GM21825 (cell line): ENCODE measurements at regions not wholly inside any gene's neighbourhood (a gene's known extent, or its start where the extent isn't known, plus 50 kb on each side); places are given as distances from the start of the nearest gene placed in this dataset.

ENCODE experiments used
- ATAC-seq: cut with Tn5 transposase; IDR thresholded peaks from one replicate; pipeline ENCODE4 v1.9.1; 2021; ENCODE audit warnings: mild to moderate bottlenecking, moderate library complexity; ENCODE audit not compliant: unreplicated experiment

DNA sequence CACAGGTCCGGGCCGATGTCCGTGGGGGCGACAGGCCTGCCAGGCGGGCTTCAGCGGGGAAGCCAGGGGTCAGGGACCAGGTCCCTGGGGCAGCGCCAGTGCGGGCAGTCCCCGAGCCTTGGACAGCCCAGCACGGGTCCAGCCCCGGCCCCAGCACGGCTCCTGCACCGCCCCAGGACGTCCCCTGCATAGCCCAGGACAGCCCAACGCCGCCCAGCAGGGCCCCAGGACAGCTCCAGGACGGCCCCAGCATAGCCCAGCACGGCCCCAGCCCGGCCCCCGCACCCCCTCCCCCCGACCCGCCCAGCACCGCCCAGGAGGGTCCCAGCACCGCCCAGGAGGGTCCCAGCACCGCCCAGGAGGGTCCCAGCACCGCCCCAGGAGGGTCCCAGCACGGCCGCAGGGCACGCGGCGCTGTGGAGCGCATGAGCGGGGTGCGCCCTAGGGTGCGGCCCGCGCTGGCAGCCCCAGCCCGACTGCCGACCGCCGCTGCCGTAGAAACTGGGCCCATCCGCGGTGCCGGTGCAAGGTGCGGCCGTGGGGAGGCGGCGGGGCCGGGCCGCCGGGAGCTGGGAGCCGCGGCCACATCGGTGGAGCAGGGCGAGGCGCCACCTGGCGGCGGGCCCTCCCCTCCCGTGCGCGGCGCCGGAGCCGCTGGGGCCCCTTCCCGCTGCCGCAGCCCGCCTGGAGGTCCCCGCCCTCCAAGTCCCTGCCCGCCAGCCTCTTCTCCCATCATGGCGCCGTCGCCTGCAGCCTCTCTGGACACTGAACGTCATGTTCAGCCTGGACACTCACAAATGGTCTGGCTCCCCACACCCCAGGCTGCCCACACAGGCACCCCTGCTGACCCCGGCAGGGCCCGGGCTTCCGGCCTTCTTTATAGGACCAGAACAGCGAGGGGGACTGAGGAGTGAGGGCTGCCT is 106.8 kb upstream of the NKX1-1 start:
- no peak for ATAC-seq

DNA sequence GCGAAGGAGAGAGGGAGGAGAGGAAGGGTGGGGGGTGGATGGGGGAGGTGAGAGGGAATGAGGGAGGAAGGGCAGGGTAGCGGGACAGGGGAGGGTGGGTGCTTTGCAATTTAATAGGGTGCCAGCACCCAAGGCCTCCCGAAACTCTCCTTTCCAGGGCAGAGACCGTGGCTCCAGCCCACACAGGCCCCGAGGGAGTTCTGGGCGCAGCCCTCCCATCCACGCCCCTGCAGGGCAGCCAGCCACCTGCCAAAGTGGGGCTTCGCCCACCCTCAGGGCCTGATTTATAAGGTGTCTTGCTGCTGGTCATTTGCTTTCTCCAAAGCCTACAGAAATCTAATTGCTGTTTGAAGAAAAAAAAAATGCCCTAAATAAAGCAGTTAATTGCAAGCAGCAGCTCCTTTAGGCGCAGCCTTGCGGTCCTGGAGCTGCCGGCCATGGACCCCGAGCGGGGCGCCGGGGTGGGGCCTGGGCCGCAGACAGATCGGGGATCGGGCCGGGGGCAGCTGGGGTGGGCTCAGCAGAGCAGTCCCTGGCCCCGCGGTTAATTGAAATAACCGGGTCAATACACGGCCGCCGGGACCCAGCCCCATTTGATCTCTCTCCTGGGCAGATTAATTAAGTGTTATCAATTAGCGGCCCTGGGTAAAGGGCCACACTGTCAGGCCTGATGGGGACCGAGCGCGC is 106.0 kb upstream of the NKX1-1 start:
- ATAC-seq: no peak

DNA sequence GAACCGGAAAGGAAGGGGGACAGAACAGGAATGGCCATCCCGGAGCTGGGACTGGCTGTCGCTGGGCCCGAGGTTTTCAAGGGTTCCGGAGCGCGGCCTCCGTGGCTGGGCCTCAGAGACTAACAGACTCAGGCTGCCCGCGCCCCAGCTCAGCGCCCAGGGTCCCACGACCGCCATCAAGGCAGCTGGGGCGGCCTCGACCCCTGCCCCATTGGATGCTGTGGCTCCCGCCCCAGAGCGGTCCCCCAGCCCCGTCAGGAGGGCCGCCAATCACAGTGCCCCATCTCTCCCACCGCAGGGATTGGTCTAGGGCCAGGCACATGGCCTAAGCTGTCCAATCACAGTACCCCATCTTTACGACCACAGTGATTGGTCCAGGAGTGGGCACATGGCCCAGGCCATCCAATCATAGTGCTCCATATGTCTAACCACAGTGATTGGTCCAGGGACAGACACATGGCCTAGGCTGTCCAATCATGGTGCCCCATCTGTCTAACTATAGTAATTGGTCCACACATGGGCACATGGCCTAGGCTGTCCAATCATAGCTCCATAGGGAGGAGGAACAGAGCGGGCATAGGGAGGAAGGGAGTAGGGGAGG is 105.3 kb upstream of the NKX1-1 start:
- ATAC-seq: no peak

DNA sequence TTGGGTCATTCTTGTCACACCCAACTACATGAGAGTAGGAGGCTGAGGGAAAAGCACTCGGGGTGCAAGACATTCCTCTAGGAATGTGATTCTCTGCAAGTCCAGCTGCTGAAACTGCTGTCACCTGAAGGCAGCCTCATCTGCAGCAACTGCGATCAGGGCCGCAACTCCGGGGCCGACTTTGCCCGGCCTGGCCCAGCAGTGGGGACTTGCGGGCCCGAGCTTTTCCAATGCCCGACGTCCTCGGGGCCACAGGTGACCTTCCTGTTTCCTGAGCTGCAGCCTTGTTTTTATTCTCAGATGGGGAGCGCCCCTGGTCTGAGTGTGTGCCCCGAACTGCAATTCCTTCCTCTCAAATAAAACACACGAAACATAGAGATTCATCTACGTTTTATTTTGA is 104.7 kb upstream of the NKX1-1 start:
- ATAC-seq: no peak

DNA sequence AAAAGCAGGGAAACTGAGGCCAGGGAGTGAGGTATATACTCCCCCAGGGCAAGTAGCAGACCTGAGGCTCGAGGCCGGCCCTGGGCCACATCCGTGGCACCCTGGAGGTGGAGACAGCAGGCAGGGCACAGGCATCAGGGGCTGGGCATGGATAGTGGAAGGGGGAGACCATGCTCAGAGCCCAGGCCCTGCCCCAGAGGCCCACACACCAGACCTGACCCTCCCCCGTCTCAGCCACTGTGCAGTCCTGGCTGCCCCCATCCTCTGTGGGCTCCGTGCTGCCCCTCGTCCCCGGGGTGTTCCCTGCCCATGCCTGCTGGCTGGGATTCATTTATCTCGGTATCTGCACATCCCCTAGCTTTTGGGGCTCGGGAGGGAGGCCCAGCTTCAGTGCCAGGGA is 103.1 kb upstream of the NKX1-1 start:
- no peak for ATAC-seq

DNA sequence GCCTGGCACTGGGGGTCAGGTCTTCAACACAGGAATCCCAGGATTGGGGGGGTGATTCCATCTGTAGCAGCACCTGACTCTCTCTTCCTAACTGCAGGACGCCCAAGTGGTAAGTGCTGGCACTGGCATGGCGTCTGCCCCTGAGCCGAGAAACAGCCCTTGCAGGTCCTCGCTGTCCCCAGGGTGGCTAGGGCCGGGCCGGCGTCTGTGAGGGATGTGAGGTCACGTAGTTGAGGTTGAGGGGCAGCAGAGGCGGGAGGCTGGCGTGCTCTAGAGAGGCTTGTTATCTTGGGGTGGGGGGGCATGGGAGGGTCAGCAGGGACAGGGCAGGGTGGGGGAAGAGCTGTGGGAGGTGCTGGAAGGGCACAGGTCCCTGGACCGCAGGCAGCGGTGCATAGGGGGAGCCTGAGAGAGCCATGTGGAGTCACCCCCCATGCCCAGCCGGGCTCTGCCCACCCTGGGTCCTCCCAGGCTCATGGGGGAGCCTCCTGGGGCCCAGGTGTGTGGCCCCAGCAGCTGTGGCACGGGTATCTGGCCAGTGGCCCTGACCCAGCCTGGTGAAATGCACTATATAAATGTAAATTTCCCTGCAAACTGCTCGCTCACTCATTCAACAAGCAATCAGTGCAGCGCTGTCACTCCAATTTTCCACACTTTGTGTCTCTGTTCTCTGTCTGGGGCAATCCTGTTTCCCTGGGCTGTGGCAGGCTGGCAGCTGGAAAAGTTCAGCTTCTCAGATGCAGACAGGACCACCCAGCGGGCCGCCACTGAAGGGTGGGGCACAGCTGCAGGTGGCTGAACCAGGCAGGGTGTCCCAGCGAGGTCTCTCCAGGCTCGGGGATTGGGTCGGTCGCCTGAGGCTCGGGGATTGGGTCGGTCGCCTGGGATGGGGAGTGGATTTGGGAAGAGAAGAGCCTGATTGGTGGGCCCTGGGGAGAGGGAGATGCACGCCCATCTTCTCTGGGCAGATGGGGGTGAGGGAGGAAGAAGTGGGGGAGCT is 102.2 kb upstream of the NKX1-1 start:
- no peak for ATAC-seq

DNA sequence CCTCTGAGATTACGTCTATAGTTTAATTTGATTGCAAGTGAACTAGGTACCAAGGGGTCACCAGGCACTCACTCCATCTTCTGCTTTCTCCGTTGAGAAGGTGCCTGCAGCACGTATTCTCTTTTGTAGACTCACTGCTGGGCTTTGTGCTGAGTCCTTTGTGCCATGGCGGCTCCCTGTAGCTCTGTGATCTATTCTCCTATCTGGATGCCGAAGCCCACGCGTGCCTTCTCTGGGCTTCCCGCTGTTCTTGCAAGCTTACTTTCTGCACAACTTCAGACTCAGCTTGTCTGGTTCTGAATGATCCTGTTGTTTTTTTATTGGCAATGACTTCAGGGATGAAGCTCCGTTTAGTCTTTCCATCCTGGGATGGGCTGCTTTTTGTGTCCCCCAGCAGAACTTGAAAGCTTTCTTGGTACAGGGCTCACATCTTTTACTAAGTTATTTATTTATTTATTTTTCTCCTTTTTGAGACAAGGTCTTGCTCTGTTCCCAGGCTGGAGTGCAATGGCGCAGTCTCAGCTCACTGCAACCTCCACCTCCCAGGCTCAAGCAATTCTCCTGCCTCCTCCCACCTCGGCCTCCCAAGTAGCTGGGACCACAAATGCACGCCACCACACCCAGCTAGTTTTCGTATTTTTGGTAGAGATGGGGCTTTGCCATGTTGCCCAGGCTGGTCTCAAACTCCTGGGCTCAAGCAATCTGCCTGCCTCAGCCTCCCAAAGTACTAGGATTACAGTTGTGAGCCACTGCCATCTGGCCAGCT is 100.9 kb upstream of the NKX1-1 start:
- ATAC-seq: no peak

DNA sequence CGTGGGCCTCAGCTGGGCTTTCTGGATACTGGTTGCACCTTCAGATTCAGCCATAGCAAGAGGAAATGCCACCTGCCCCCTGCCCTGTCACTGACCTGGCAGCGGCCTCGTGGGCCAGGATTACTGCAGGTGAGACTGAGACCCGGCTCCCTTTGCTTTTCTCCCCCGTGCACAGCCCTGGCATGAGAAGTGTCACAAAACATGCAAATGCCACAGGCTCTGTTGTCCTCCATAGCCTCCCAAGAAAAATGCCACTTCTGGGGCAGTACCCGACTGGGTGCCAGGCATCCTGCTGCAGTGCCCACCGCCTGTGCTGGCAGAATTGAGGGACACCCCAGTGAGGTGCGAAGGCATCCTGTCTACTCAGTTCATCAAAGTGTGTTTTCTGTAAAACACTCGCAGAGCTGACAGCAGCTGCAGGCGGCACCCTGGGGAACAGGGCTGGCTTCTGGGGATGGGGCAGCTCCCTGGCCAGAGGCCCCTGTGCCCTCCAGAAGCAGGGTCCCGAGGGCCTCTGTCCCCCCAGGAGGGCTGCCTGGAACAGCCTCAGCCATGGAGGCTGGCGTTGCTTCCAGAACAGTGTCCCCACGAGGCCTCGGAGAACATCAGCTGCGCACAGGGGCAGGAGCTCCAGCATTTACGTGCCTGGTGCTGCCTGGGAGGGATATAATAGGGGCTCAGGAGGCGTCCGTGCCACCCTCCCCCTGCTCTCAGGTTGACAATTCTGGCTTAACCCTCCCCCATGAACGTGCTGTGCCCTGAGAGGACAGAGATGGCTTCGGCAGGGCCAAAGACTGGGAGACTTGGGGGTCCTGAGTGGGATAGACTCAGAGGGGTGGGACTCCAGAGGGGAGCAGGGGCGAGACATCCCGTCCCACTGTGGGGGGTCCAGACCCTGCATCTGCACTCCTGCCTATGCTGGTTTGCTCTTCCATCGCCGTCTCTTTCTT is 99.5 kb upstream of the NKX1-1 start:
- no peak for ATAC-seq

DNA sequence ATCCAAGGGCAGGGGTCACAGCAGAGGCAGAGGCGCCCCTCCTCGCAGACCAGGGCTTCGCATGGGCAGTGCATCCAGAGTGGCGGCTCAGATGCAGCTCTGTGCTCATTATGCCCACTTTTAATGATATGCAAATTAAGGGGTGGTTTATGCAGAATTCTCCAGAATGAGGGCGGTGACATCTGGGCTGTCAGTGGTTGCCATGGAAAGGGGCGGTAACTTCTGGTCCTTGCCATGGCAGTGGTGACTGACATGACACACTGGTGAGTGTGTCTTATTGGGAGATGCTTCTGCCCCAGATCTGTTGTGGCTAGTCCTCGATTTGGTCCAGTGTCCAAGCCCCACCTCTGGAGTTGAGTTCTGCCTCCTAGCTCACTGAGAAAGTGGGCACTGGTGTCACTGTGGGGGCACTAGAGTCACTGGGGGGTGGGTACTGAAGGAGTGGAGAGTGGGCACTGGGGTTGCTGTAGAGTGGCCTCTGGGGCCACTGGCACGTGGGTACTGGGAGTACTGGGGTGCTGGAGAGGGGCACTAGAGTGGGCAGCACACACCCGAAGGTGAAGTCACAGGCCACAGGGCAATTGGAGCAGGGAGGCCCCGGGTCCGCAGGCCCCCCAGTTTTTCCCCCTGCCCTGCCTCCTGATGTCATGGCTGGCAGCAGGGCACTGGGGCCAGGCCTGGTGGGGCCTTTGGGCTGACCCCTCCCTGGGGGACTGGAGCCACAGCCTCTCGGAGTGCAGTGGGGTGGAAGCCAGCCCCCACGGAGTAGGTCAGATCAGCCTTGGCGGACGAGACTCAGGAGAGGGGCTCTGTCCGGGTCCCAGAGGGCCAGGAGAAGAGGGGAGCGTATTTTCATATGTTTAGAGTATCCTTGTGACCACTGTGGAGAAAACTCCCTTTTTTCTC is 98.6 kb upstream of the NKX1-1 start:
- no peak for ATAC-seq

DNA sequence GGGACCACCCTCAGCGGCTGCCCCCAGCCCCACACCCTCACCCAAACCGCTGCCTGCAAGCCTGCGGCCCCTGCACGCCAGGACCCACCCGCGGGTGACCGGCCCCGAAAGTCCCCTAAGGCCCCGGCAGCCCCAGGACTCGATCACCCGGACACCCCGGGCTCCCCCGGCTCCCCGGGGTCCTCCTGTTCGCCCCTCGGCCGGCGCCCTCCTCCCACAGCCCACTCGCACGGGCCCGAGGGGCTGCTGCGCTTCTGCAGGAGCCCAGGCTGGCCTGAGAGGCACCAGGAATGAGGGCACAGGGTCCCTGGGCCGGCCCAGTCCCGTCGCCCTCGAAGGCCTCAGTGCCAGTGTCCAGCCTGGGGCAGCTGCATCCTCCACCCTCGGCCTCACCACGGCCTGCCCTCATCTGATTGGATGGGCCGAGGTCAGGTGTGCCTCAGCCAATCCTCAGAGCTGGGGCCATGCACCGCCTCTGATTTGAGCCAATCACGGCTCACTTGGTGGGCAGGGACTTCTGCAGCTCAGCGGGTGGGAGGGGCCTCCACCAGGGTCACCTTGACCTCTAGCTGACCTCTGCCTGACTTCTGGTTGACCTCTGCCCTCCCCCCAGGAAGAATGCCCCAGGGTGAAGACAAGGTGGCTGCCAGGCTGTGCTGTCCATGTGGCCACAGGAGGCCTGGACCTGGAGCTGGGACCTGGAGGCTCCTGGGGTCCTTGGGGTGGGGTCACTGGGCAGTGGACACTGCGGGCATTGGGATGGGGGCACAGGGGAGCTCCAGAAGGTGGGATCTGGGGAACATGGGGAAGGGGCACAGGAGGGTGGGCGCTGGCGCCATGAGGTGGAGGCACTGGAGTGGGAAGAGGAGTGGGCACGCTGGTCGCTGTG is 97.6 kb upstream of the NKX1-1 start:
- no peak for ATAC-seq

DNA sequence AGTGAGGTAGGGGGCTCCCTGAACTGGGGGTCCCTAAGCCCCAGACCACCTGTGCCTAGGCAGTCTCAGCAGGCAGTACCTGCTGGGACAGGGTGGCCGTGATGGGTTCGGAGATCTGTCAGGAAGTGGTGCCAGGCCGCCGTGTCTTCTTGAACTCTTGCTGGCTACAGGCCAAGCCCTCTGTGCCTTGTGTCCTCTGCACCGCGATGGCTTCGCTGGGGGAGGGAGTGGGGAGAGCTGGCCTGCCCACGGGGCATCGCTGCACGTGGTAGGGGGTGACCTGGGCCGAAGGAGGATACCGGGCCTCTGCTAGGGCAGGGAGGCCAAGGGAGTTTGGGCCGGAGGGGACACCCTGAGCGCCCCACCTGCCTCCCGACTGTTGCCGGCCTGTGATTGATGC is 96.7 kb upstream of the NKX1-1 start:
- ATAC-seq: no peak

DNA sequence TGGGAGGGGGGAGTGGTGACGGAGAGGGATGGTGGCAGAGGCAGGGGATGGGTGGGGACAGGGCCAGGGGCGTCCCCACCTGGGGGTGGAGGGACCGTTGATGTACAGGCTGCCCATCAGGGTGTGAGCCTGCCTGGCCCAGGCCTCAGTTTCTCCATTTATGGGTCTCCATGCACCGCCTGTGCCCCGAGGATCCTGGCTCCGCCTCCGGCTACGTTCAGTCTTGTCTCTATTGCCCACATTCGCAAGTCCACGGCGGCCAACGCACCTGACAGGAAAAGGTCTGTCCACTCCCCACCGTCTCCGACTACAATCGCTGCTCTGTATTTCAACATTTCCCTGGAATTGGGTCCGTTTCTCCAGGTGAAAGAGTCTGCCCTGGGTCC is 96.3 kb upstream of the NKX1-1 start:
- ATAC-seq: no peak

DNA sequence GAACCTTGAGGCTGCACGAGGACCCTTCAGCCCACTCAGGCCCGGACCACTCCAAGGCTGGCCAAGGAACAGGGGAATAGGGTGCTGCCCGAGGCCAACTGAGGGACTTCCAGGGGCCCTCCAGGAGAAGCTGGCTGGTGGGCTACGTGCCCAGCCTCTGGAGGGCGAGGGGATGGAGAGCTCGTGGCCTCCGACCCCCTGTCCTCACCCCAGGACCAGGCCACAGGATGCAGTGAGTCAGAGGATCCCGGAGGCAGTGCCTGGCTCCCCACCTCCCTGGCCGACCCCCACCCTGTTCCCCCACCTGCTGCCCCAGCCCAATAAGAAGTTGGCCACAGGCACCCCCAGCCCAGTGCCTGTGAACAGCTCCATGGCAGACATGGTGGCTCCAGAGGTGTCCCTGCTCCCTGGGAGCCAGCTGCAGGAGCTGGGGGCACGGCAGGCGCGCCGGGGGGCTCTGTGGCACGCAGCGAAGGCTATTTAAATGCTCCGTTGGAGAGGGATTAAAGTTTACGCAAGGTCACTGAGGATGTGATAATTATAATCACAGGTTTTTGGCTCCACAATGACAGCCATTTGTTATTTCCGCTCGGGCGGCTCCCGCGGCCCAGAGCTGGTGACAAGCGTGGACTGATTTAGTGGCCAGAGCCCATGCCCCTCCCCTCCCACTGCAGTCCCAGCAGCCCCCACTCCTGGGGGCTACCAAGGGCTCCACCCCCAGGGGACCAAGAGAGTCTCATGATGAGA is 95.7 kb upstream of the NKX1-1 start:
- no peak for ATAC-seq

DNA sequence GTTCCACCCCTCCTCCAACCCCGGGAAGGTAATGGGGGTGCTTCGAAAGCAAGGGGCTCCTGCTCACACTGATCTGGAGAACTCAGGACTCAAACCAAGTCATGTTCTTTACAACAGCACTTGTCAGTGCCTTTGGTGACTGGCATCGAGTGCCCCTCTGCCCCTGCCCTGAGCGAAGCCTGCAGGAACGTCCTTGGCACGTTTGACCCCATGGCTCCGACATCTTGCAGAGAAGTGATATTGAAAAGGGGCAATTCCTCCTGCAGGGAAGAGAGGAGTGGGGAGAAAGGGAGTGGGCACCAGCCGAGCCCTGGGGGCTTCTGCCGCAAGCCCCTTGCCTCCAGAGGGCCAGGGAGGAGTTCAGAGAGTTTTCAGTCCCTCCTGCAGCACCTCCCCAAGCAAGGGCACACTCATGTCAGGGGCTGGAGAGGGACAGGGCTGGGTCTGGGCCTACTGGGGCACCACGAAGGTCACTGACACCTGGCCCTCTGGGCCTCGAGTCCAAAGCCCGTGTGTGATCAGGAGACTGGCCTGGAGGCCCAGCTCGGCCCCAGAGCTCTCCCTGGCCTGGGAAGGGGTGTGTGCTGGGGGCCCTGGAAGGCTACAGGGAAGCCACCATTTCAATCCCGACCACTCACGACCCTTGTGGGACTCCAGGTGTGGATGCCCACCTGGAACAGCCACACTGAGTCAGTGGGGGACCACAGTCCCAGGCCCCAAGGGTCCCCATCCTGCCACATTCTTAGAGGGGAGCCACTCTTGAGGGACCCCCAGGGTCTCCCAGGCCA is 94.9 kb upstream of the NKX1-1 start:
- ATAC-seq: no peak

DNA sequence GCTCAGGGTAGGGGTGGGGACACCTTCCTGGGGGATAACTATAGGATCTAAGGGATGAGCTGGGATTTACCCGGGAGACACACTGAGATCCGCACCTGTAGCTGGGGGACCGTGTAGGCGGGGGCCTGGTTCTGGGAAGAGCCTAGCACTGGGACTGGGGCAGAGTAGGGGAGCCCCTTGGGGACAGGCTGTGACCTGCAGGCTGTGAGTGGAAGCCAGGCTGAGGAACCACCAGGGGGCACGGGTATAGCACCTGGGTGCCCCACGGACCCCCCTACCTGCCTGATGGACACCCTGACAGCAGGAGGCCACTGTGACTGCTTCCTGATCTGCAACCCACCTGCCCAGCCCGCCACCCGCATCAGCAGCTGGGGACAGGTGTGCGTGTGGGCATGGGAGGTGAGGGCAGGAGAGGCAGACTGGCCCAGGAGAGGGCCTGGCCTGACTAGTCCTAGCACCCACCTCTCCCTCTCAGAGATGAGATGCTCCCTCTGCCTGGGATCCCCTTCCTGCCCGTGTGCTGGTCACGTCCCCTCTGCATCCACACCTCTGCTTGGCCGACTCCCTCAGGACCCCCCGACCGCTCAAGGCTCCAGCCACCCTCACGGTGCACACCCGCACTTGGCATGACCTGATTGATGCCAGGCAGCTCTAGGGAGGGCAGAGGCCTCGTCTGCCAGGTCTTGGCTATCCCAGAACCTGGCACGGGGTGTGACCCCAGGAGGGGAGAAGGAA is 94.2 kb upstream of the NKX1-1 start:
- ATAC-seq: no peak
